ENCODE measurements at regions not wholly inside any gene's neighbourhood (a gene's known extent, or its start where the extent isn't known, plus 50 kb on each side); places are given as distances from the start of the nearest gene placed in this dataset.
A peak's percentile ranks its signal among the peaks of the same experiment; 100 is the strongest.

DNA sequence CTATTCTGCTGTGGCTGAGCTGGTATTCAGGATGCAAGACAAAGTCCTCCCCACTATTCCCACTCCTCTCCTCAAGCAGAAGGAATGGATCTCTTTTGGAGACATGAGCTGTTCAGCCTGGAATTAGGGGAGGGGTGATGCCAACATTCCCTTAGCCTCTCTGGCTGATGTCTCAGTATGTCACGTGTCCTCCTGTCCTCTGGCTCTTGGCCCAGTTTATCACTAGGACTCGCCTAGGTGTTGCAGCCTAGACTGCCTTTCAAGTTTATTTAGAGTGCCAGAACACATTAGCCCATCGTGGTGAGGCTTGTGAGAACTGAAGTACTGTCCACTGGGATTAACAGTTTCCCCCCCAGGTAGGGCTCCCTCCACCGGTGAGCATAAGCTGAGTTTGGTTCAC is 239.9 kb upstream of the MIS18BP1 start:
- Histone ChIP-seq H3K27me3 (ENCODE audit: control insufficient read depth, insufficient read depth, low read length) (no peaks in the 10 kb centered on the region), H3K36me3 (ENCODE audit: control insufficient read depth, insufficient read depth, low read length) (no peaks in the 10 kb centered on the region), H3K4me3 (ENCODE audit: low read depth, low read length) (no peak overlapping the region)
- no peak for DNase-seq (ENCODE audit: low read depth)
- TF ChIP-seq, protein P1, sequence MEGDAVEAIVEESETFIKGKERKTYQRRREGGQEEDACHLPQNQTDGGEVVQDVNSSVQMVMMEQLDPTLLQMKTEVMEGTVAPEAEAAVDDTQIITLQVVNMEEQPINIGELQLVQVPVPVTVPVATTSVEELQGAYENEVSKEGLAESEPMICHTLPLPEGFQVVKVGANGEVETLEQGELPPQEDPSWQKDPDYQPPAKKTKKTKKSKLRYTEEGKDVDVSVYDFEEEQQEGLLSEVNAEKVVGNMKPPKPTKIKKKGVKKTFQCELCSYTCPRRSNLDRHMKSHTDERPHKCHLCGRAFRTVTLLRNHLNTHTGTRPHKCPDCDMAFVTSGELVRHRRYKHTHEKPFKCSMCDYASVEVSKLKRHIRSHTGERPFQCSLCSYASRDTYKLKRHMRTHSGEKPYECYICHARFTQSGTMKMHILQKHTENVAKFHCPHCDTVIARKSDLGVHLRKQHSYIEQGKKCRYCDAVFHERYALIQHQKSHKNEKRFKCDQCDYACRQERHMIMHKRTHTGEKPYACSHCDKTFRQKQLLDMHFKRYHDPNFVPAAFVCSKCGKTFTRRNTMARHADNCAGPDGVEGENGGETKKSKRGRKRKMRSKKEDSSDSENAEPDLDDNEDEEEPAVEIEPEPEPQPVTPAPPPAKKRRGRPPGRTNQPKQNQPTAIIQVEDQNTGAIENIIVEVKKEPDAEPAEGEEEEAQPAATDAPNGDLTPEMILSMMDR (IDR thresholded peaks at IDR 0.05; ENCODE audit: insufficient read depth, low read length, poor library complexity, severe bottlenecking): no peak

DNA sequence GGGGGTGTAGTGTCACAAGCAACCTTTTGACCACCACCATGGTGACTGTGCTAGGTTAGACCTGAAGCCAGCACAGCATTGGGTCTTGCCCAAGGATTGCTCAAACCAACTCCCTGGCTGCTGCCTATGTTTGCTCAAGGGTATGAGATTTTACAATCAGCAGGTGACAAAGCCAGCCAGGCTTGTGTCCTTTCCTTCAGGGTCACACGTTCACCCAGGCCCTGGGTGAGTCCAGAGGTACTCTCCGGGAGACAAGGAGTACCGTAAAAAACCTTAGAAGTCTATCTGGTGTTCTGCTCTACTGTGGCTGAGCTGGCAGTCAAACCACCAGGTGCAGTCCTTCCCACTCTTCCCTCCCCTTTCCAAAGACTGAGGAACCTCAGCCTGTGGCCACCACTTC is 238.9 kb upstream of the MIS18BP1 start:
- H3K27me3 ChIP-seq (ENCODE audit: control insufficient read depth, insufficient read depth, low read length): no peaks in the 10 kb centered on the region
- no peak for DNase-seq (ENCODE audit: low read depth)
- no peak overlapping the region for H3K4me3 ChIP-seq (ENCODE audit: low read depth, low read length)
- TF ChIP-seq, protein P1 (IDR thresholded peaks at IDR 0.05; ENCODE audit: insufficient read depth, low read length, poor library complexity, severe bottlenecking): no peak
- H3K36me3 ChIP-seq (ENCODE audit: control insufficient read depth, insufficient read depth, low read length): no peaks in the 10 kb centered on the region

DNA sequence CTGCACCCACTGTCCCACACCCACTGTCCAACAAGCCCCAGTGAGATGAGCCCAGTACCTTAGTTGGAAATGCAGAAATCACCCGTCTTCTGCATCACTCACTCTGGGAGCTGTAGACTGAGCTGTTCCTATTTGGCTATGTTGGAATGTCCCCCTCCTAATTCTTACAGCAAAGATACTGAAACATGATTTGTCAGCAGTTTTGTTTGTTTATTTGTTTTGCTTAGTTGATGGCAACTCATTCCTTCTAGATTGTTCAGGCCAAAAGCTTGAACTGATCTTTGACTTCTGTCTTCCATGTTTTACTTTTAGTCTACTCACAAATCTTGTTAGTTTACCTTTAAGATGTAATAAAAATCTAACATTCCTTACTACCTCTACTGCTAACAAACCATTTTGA is 233.6 kb upstream of the MIS18BP1 start:
- H3K4me3 ChIP-seq (ENCODE audit: low read depth, low read length): no peak overlapping the region
- no peaks in the 10 kb centered on the region for H3K27me3 ChIP-seq (ENCODE audit: control insufficient read depth, insufficient read depth, low read length)
- DNase-seq (ENCODE audit: low read depth): no peak
- TF ChIP-seq, protein P1 (IDR thresholded peaks at IDR 0.05; ENCODE audit: insufficient read depth, low read length, poor library complexity, severe bottlenecking): no peak
- H3K36me3 ChIP-seq (ENCODE audit: control insufficient read depth, insufficient read depth, low read length): no peaks in the 10 kb centered on the region

DNA sequence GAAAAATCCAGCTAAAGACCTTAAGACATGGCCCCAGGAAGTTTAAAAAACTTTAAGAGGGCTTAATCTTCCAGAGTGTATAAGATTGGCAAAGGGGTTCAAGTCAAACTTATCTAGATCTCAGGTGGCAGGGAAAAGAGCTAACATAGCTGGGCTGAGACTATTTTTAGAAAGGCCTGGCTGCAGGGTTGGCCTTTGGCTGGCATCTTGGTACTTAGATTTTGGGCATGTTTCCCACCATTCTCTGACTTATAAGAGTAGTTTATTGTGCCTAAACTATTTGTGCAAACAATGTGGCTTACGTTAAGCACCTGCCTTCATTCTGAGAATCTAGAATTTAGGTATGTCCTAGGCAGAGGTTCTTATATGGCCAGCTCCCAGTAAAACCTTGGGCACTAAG is 214.0 kb upstream of the MIS18BP1 start:
- no peaks in the 10 kb centered on the region for H3K27me3 ChIP-seq (ENCODE audit: control insufficient read depth, insufficient read depth, low read length)
- TF ChIP-seq, protein P1 (IDR thresholded peaks at IDR 0.05; ENCODE audit: insufficient read depth, low read length, poor library complexity, severe bottlenecking): no peak
- DNase-seq (ENCODE audit: low read depth): no peak
- no peak overlapping the region for H3K4me3 ChIP-seq (ENCODE audit: low read depth, low read length)
- no peaks in the 10 kb centered on the region for H3K36me3 ChIP-seq (ENCODE audit: control insufficient read depth, insufficient read depth, low read length)

DNA sequence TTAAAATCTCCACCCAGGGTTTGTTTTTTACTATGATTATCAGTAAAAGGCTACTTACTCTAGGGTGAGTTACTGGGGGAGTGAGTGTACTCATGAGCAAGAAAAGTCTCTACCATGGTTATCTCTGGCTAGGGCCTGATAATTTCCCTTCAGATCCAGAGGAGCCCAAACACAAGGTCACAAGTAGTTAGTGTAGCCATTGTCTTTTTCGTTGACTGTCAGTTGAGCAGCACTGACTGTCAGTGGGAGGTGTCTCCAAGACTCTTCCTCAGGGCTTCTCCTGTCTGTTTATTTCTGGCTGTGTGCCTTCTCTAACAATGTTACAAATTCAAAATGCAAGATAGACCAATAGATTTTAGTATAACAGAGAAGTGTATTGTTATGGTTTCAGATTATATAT is 181.2 kb upstream of the MIS18BP1 start:
- H3K27me3 ChIP-seq (ENCODE audit: control insufficient read depth, insufficient read depth, low read length): no peaks in the 10 kb centered on the region
- TF ChIP-seq, protein P1 (IDR thresholded peaks at IDR 0.05; ENCODE audit: insufficient read depth, low read length, poor library complexity, severe bottlenecking): no peak
- H3K36me3 ChIP-seq (ENCODE audit: control insufficient read depth, insufficient read depth, low read length): no peaks in the 10 kb centered on the region
- no peak for DNase-seq (ENCODE audit: low read depth)
- no peak overlapping the region for H3K4me3 ChIP-seq (ENCODE audit: low read depth, low read length)

DNA sequence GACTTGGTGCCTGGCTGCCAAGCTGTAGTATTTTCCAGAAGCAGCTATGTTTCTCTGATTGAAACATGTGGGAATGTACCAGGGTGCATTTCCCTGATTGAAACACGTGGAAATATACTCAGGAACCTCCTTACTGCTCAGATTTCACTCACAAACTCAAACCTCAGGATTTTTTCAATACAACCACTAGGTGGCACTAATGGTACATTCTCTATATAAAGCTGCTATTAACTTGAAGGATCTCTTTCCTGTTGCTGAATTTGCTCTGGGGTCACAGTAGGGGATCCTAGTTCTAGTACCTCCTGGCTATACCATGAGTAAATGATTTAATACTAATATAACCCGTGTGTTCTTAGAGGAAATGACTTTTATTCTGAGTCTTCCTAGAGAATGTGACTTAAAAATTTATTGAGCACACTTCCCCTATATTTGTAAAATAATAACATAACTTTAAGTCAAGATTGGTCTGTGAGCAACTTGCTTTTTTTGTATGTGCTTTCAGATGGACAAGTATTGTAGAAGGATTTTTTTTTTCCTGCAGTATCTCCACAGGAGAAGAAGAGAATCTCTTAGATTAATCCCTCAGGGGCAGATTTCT is 173.8 kb upstream of the MIS18BP1 start:
- DNase-seq (ENCODE audit: low read depth): no peak
- H3K36me3 ChIP-seq (ENCODE audit: control insufficient read depth, insufficient read depth, low read length): no peaks in the 10 kb centered on the region
- H3K4me3 ChIP-seq (ENCODE audit: low read depth, low read length): no peak overlapping the region
- TF ChIP-seq, protein P1 (IDR thresholded peaks at IDR 0.05; ENCODE audit: insufficient read depth, low read length, poor library complexity, severe bottlenecking): peak; percentile 25
- no peaks in the 10 kb centered on the region for H3K27me3 ChIP-seq (ENCODE audit: control insufficient read depth, insufficient read depth, low read length)

All from kidney epithelial cell (primary cell).